Activated naive CD8-positive, alpha-beta T cell treated with anti-CD3 and anti-CD28 coated beads, Interleukin-2, amount 50 U/mL, for 24 hours (primary cell): ENCODE measurements at regions not wholly inside any gene's neighbourhood (a gene's known extent, or its start where the extent isn't known, plus 50 kb on each side); places are given as distances from the start of the nearest gene placed in this dataset.

Experiments
- ATAC-seq: fragments of 150-1000 bp; cut with Tn5 transposase; one replicate; pipeline ENCODE4 v1.10.0; 2021
- DNase-seq: peaks from one replicate; pipeline ENCODE4 v3.0.0; 2021
- H3K27ac Mint-ChIP-seq: one replicate; pipeline ENCODE4 v1.8.0; 2021; ENCODE audit warnings: mild to moderate bottlenecking, mixed read lengths
- H3K27me3 Mint-ChIP-seq: one replicate; pipeline ENCODE4 v1.8.0; 2021; ENCODE audit warnings: mixed read lengths
- H3K36me3 Mint-ChIP-seq: one replicate; pipeline ENCODE4 v1.8.0; 2021; ENCODE audit warnings: low read depth, mixed read lengths
- H3K4me1 Mint-ChIP-seq: one replicate; pipeline ENCODE4 v1.8.0; 2021; ENCODE audit warnings: mixed read lengths
- H3K4me3 Mint-ChIP-seq: one replicate; pipeline ENCODE4 v1.8.0; 2021; ENCODE audit warnings: mild to moderate bottlenecking, moderate library complexity, mixed read lengths
- H3K9me3 Mint-ChIP-seq: one replicate; pipeline ENCODE4 v1.8.0; 2021; ENCODE audit warnings: mixed read lengths

GRCh38 chr12:46459861-46460545 is 87.4 kb upstream of the SLC38A2 start:
- Mint-ChIP-seq H3K36me3 (no peaks in the 10 kb centered on the region), H3K4me3 (peak overlapping the region; percentile 55), H3K27me3 (no peaks in the 10 kb centered on the region), H3K4me1 (peaks cover 64% of the 10 kb centered on the region), H3K27ac (peak overlapping the region; percentile 68), H3K9me3 (no peaks in the 10 kb centered on the region)
- ATAC-seq (no peak), DNase-seq (peak; percentile 18)

GRCh38 chr12:46459111-46459510 is 86.5 kb upstream of the SLC38A2 start:
- peak overlapping the region; percentile 93 for H3K27ac Mint-ChIP-seq
- DNase-seq (peak; percentile 20), ATAC-seq (peak; percentile 81)
- H3K27me3 Mint-ChIP-seq = no peaks in the 10 kb centered on the region
- peaks cover 69% of the 10 kb centered on the region for H3K4me1 Mint-ChIP-seq
- no peaks in the 10 kb centered on the region for H3K9me3 Mint-ChIP-seq
- H3K4me3 Mint-ChIP-seq = peak overlapping the region; percentile 67
- no peaks in the 10 kb centered on the region for H3K36me3 Mint-ChIP-seq

DNA sequence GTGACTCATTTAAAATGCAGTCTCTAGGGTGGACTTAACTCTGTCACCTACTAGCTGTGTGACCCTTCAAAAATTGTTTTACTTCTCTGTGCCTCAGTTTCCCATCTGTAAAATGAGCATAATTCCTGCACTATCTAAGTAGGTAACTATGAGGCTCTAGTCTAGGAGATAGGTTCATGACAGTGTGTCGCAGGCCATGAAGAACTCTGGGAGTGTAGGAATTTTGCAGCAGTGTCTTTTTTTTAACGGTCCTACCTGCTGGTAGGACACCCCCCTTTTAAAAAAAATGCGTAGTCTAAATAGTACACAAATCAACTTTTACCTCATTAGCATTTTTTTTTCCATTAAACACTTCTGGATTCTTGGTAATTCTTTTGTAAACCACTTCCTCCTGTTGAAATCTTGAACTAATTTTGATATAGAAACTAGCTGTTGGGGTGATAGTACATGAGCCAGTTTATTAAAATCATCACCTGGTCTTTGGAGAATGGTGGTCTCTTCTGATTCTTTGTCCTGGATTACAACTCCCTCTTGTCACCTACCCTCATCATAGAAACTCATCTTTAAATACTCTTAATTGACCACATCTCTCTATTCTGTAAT is 86.0 kb upstream of the SLC38A2 start:
- H3K4me3 Mint-ChIP-seq = peak overlapping the region; percentile 67
- H3K4me1 Mint-ChIP-seq = peaks cover 69% of the 10 kb centered on the region
- H3K27ac Mint-ChIP-seq = peak overlapping the region; percentile 93

DNA sequence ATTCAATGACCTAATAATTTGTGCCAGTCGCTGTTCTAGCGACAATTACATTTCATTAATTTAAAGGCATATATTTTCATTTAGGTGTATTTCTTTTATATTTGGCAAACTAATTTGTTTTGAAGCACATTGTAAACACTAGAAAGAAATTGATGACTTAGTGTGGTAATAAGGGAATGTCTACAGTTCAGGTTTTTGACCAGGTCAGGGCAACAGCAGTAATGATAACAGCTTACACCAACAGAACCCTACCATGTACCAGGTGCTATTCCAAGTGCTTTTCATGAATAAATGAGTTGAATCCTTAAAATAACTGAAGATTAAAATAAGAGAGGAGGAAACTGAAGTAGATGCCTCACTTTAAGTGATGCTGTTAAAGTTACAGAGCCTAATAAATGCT is 85.4 kb upstream of the SLC38A2 start:
- H3K4me1 Mint-ChIP-seq = peaks cover 69% of the 10 kb centered on the region
- no peaks in the 10 kb centered on the region for H3K36me3 Mint-ChIP-seq
- H3K27me3 Mint-ChIP-seq = no peaks in the 10 kb centered on the region
- H3K9me3 Mint-ChIP-seq = no peaks in the 10 kb centered on the region
- no peak overlapping the region for H3K27ac Mint-ChIP-seq
- no peak overlapping the region for H3K4me3 Mint-ChIP-seq
- ATAC-seq (no peak), DNase-seq (no peak)

More for the DNA sequence above, 86.0 kb upstream of the SLC38A2 start:
- H3K27me3 Mint-ChIP-seq = no peaks in the 10 kb centered on the region
- H3K9me3 Mint-ChIP-seq = no peaks in the 10 kb centered on the region
- DNase-seq (no peak), ATAC-seq (peak; percentile 15)
- H3K36me3 Mint-ChIP-seq = no peaks in the 10 kb centered on the region

DNA sequence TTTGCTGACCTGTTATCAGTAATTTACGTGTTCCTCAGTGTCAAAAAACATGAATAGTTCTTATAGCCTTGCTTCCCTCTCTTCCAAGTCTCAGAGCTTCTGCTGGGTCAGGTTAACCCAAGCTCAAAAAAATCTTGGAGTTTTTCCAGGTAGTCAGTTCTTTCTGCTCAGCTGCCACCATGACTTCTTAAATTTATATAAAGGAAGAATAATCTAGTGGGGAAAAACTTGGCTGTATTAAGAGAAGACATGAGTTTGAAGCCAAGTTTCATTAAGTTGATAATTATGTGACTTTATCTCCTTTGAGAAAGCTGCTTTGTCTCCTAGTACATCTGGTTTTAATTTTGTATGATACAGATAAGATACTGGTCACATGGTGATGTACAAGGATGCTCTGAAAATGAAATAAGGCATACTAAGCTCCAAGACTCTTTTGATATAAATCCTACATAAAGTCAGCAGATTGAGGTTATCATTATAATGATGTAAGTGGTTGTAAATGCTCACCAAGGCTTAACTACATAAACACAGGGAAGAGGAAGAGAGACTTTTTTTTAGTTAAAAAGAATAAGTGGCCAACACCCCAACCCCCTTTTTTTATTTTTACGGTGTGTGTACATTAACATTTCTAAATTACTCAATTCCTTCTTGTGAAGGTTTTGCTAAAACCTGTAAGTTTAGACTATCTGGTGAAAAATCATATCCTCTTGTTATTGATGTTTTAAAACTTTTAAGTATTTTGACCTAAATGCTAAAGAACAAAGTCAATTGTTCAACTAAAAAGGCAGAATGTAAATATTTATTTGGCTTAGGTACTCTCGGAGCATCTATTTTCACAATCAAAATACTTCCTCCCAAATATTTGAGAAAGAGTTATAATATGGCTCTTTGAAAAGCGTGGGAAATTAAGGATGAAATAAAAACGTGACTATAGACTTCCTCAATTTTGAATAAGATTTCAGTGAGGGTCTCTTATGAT is 84.1 kb upstream of the SLC38A2 start:
- H3K27ac Mint-ChIP-seq = peak overlapping the region; percentile 45

GRCh38 chr12:46455648-46456352 is 83.2 kb upstream of the SLC38A2 start:
- DNase-seq (no peak), ATAC-seq (peak; percentile 56)
- Mint-ChIP-seq H3K27me3 (no peaks in the 10 kb centered on the region), H3K36me3 (no peaks in the 10 kb centered on the region), H3K9me3 (no peaks in the 10 kb centered on the region), H3K27ac (peak overlapping the region; percentile 45), H3K4me1 (peaks cover 77% of the 10 kb centered on the region), H3K4me3 (peak overlapping the region; percentile 54)

More for the DNA sequence above, 84.1 kb upstream of the SLC38A2 start:
- H3K9me3 Mint-ChIP-seq = no peaks in the 10 kb centered on the region
- DNase-seq (no peak), ATAC-seq (no peak)
- no peaks in the 10 kb centered on the region for H3K36me3 Mint-ChIP-seq
- H3K4me1 Mint-ChIP-seq = peaks cover 76% of the 10 kb centered on the region
- H3K27me3 Mint-ChIP-seq = no peaks in the 10 kb centered on the region
- H3K4me3 Mint-ChIP-seq = peak overlapping the region; percentile 54

GRCh38 chr12:46454981-46455380 is 82.4 kb upstream of the SLC38A2 start:
- H3K4me1 Mint-ChIP-seq = peaks cover 77% of the 10 kb centered on the region
- ATAC-seq = no peak
- no peaks in the 10 kb centered on the region for H3K36me3 Mint-ChIP-seq
- no peak overlapping the region for H3K4me3 Mint-ChIP-seq
- DNase-seq = no peak
- H3K9me3 Mint-ChIP-seq = no peaks in the 10 kb centered on the region
- no peak overlapping the region for H3K27ac Mint-ChIP-seq
- H3K27me3 Mint-ChIP-seq = no peaks in the 10 kb centered on the region

- ATAC-seq = no peak
- Mint-ChIP-seq H3K4me3 (no peak overlapping the region), H3K4me1 (peaks cover 71% of the 10 kb centered on the region), H3K27me3 (no peaks in the 10 kb centered on the region), H3K36me3 (no peaks in the 10 kb centered on the region), H3K9me3 (no peaks in the 10 kb centered on the region), H3K27ac (peak overlapping the region; percentile 17)
- no peak for DNase-seq
These were observed 80.9 kb upstream of the SLC38A2 start for GRCh38 chr12:46453428-46453827.

DNA sequence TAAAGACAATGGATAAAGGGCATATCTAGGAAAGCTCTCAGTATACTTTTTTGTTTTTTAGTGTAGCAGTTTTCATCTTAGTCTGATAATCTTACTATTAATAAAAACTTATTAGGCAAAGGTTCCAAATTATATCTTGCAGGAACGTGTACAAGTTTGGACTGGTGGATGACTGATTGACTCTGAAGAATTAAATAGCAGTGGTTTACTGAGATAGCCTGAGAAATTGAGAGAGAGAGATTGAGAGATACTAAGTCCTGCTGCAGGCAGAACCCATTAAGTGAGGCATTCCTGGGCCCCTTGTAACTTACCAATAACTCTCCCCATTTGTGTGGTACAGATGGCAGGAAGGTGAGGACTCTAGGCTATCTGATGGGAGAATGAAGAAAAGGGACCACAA is 80.2 kb upstream of the SLC38A2 start:
- no peaks in the 10 kb centered on the region for H3K27me3 Mint-ChIP-seq
- no peak for DNase-seq
- H3K27ac Mint-ChIP-seq = no peak overlapping the region
- H3K4me1 Mint-ChIP-seq = peaks cover 65% of the 10 kb centered on the region
- no peaks in the 10 kb centered on the region for H3K9me3 Mint-ChIP-seq
- H3K4me3 Mint-ChIP-seq = no peak overlapping the region
- H3K36me3 Mint-ChIP-seq = no peaks in the 10 kb centered on the region
- ATAC-seq = no peak

DNA sequence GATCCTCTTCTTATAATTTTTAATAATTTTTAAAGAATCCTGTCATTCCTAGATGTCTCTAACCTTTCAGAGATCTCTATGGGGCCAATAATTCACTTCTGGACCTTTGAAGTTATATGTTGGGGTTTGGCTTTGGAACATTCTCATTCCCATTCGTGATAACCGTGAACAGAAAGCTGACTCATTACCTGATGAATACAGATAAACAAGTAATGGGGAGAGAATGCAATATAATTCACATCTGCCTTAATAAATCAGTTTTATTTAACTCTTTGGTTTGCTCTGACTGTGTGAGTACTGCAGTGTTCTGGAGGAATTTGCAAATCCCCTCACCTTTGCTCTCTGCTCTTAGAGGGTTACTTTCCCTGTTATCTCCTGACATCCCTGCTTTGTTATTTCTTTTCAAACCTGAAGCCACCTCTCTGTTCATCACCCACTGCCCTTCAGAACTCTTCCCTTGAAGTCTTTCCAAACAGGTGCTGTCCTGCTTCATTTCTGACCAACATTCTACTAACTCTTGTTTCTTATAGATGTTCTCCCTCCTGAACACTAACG is 79.6 kb upstream of the SLC38A2 start:
- no peak overlapping the region for H3K4me3 Mint-ChIP-seq

DNA sequence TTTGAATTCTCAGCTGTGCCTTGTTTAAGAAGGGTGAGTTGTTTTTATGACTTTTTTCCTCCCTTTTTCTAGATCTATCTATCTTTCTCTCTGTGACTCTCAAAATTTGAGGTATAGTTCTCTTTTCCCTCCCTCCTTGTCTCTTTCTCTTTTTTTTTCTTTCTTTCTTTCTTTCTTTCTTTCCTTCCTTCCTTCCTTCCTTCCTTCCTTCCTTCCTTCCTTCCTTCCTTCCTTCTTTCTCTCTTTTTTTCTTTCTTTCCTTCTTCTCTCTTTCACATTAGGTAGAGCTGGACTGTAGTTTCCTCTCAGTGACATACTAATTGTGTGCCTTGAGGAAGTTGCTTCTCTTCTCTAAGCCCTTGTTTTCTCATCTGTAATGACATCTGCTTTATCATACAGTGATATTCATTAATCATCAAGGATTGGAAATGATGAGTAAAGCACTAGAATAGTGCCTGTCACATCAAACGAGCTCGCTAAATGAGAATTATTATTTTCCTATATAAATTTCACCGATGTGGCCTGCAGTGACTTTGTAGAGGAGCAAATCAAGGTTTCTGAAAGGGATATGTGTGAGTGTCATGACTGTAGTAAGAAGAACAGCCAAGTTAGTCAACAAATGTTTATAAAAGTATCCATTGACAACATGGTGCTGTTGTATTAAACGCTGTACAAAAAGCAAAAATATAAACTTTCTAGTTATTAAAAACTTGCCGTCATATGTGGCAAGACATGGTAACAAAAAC is 78.9 kb upstream of the SLC38A2 start:
- Mint-ChIP-seq H3K9me3 (no peaks in the 10 kb centered on the region), H3K27me3 (no peaks in the 10 kb centered on the region), H3K4me3 (no peak overlapping the region), H3K36me3 (no peaks in the 10 kb centered on the region), H3K27ac (peak overlapping the region; percentile 87), H3K4me1 (peaks cover 51% of the 10 kb centered on the region)
- DNase-seq (no peak), ATAC-seq (peak; percentile 72)

More for the DNA sequence above, 79.6 kb upstream of the SLC38A2 start:
- Mint-ChIP-seq H3K36me3 (no peaks in the 10 kb centered on the region), H3K4me1 (peaks cover 58% of the 10 kb centered on the region), H3K27me3 (no peaks in the 10 kb centered on the region), H3K27ac (peak overlapping the region; percentile 34), H3K9me3 (no peaks in the 10 kb centered on the region)
- DNase-seq (no peak), ATAC-seq (no peak)

DNA sequence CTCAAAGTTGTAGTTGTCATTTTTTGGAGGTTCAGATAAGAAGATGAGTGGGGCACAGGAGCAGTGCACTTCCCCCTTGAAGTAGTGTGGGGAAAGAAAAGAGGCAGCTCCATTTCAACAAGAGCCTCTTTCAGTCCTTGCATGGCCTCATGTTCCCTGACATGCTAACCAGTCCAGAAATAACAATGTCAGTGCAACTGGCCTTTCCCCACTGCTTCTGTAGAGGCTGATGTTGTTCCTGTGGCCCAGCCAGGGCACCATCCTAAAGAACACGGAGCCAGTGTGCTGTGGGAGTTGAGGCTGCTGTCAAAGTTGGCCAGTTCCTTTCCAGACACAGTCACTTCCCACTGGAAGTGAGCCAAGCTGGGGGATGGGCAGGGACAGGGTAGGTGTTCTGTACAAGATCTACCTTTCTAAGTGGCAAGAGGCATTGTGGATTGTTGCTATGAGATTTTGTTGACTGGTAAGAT is 77.7 kb upstream of the SLC38A2 start:
- no peaks in the 10 kb centered on the region for H3K9me3 Mint-ChIP-seq
- H3K4me3 Mint-ChIP-seq = no peak overlapping the region
- H3K27ac Mint-ChIP-seq = peak overlapping the region; percentile 74

GRCh38 chr12:46449856-46450255 is 77.3 kb upstream of the SLC38A2 start:
- Mint-ChIP-seq H3K4me1 (peaks cover 41% of the 10 kb centered on the region), H3K4me3 (no peak overlapping the region), H3K27ac (peak overlapping the region; percentile 32), H3K36me3 (no peaks in the 10 kb centered on the region), H3K9me3 (no peaks in the 10 kb centered on the region), H3K27me3 (no peaks in the 10 kb centered on the region)
- no peak for DNase-seq
- ATAC-seq = no peak

More for the DNA sequence above, 77.7 kb upstream of the SLC38A2 start:
- Mint-ChIP-seq H3K36me3 (no peaks in the 10 kb centered on the region), H3K27me3 (no peaks in the 10 kb centered on the region), H3K4me1 (peaks cover 46% of the 10 kb centered on the region)
- DNase-seq (no peak), ATAC-seq (no peak)
